ENCODE measurements at regions not wholly inside any gene's neighbourhood (a gene's known extent, or its start where the extent isn't known, plus 50 kb on each side); places are given as distances from the start of the nearest gene placed in this dataset.
A peak's percentile ranks its signal among the peaks of the same experiment; 100 is the strongest.
"Not testable (repeated sequence)": the region's sequence is repeated elsewhere in the genome, so short reads cannot be mapped to it uniquely, and the experiment has no call there.

- DNase-seq, result not testable (repeated sequence)
These were observed 404.3 kb downstream of the ZBBX start for GRCh38 chr3:166975796-166976195.

DNA sequence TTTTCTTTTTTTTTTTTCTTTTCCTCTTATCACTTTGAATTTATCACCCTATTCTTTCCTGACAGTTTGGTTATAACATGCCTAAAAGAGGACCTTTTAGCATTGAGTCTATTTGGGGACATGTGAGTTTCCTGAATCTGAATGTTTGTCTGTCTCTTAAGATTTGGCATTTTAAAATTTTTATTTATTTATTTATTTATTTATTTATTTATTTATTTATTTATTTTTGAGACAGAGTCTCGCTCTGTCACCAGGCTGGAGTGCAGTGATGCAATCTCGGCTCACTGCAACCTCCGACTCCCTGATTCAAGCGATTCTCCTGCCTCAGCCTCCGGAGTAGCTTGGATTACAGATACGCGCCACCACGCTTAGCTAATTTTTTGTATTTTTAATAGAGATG lies 412.4 kb downstream of the ZBBX start:
- not testable (repeated sequence) for DNase-seq

GRCh38 chr3:166962911-166963310 lies 417.2 kb downstream of the ZBBX start:
- no peak for DNase-seq

GRCh38 chr3:166957121-166957520 lies 423.0 kb downstream of the ZBBX start:
- no peak for DNase-seq

- no peak for DNase-seq
These were observed 424.7 kb downstream of the ZBBX start for GRCh38 chr3:166955201-166955939.

GRCh38 chr3:166934879-166935278 lies 445.2 kb downstream of the ZBBX start:
- no peak for DNase-seq

DNA sequence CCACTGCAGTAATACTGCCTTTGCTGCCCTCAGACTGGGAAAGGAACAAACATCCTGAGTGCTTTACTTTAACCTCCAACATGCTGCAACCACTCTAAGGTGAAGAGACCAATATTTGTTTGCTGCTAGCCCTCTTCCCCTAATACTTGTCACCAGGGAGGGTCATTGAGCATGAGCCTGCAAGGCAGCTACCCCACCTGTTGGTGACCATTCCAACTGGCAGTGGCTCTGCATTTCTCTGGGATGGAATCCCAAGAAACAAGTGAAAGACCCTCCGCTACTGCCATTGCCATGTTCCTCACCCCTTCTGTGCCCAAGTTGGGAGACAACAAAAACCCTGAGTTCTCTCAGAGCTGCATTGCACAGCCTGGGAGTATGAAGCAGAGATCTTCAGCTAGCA lies 462.7 kb downstream of the ZBBX start:
- no peak for DNase-seq

GRCh38 chr3:166902374-166902773 lies 477.7 kb downstream of the ZBBX start:
- peak in 1 of 2 experiments; percentile 6 for DNase-seq

GRCh38 chr3:166900866-166901577 lies 479.1 kb downstream of the ZBBX start:
- no peak for DNase-seq

GRCh38 chr3:166897811-166898210 lies 482.3 kb downstream of the ZBBX start:
- no peak for DNase-seq

- DNase-seq, result no peak
These were observed 490.9 kb downstream of the ZBBX start for GRCh38 chr3:166889241-166889640.

DNA sequence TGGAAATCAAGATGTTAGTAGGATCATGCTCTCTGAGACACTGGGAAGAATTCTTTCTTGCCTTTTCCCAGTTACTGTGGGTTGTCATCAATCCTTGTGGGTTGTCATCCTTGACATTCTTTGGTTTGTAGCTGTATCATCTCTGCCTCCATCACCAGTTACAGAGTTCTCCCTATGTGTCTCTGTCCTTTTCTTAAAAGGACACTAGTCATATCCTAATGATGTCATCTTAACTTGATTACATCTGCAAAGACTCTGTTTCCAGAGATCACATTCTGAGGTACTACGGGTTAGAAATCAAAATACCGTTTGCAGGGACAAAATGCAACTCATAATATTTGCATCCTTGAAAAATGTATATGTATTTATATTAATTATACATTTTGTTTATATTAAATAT lies 500.4 kb downstream of the ZBBX start:
- DNase-seq, result no peak

- no peak for DNase-seq
These were observed 502.1 kb downstream of the ZBBX start for GRCh38 chr3:166877971-166878370.

GRCh38 chr3:166864473-166865467 lies 515.3 kb downstream of the ZBBX start:
- DNase-seq, result no peak

DNA sequence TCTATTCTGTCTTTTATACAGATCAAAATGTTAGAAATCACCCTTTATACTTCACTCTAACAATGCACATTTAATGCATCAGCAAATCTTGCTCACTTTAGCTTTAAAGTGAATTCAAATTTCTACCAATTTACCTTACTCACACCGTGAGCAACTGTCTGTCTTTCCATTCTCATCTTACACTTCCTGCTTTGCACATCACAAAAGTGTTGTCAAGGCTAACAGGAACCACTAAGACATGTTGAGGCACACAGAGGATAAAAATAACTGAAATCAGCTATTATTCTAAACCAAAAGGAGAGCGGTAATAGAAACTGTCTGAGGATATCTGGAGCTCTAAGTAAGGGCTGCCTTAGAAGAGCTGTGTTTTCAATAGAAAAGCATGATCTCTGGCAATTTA lies 519.9 kb downstream of the ZBBX start:
- no peak for DNase-seq

DNA sequence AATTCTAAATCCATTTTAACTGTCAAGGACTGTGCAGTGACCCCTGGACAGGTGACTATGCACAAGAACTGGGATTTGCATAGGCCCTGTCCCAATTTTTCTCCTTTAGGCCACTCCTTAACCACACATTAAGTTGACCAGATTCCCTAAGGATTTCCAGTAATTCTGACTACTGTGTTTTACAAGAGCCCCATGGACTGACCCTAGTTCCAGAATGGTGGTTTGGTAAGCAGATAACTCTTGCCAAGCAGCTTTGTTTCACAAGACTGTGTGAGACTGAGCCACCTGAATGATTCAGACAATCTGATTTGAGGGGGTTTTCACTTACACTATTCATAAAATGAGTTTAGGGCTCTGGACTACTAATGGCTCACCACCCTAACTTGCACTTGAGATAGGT lies 535.8 kb downstream of the ZBBX start:
- DNase-seq, result no peak

- DNase-seq, result not testable (repeated sequence)
These were observed 537.3 kb downstream of the ZBBX start for GRCh38 chr3:166842784-166843183.

DNA sequence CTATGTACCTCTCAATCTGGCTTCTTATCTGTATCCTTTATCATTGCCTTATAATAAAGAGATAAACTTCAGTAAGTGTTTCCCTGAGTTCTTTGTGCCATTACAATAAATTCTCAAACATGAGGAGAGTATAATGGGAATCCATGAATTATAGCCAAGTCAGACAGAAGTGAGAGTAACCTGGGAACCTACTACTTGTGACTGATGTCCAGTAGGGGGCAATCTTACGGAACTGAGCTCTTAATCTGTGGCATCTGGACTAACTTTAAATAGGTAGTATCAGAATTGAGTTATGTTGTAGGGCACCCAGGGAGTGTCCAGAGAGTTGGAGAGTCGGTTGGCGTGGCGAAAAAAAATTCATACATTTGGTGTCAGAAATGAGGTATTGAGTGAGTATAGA lies 542.6 kb downstream of the ZBBX start:
- DNase-seq, result peak in 1 of 2 experiments; percentile 35

- no peak for DNase-seq
These were observed 543.3 kb downstream of the ZBBX start for GRCh38 chr3:166836836-166837235.

DNA sequence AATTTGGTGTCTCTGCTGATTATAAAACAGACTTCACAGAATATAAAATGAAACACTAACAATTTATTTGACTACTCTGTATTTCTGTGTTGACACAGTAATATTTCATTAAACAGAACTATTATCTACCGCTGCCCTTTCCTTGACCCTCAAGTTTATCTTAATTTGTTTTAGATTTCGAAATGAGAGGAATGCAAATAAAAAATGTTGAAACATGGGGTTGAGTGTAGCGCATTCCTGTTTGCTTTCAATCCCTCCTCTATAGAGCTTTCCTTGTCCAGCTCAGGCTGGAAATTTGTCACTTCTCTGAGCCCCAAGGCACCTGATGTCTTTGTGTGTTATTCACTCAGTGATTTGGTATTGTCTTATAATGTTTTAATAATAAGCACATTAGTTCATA lies 550.2 kb downstream of the ZBBX start:
- no peak for DNase-seq

GRCh38 chr3:166818464-166818863 lies 561.6 kb downstream of the ZBBX start:
- DNase-seq, result no peak

GRCh38 chr3:166817269-166817668 lies 562.8 kb downstream of the ZBBX start:
- DNase-seq, result not testable (repeated sequence)

GRCh38 chr3:166810741-166811445 lies 569.2 kb downstream of the ZBBX start:
- DNase-seq, result no peak
